Stimulated activated memory B cell treated with anti-CD40 and anti-IgM and Interleukin-4, amounts not matched to agents 10 μg/mL and 1 μg/mL and 100 μg/mL, for 72 hours (primary cell): ENCODE measurements at regions not wholly inside any gene's neighbourhood (a gene's known extent, or its start where the extent isn't known, plus 50 kb on each side); places are given as distances from the start of the nearest gene placed in this dataset.

Source experiments
- ATAC-seq: fragments of 150-1000 bp; cut with Tn5 transposase; 2 replicates; pipeline ENCODE4 v1.10.0; 2021
- H3K27ac Mint-ChIP-seq: one replicate; pipeline ENCODE4 v1.8.0; 2022; ENCODE audit warnings: mild to moderate bottlenecking, mixed read lengths
- H3K27me3 Mint-ChIP-seq: one replicate; pipeline ENCODE4 v1.8.0; 2022; ENCODE audit warnings: mixed read lengths
- H3K36me3 Mint-ChIP-seq: one replicate; pipeline ENCODE4 v1.8.0; 2022; ENCODE audit warnings: mixed read lengths
- H3K4me1 Mint-ChIP-seq: one replicate; pipeline ENCODE4 v1.8.0; 2022; ENCODE audit warnings: mixed read lengths
- H3K4me3 Mint-ChIP-seq: one replicate; pipeline ENCODE4 v1.8.0; 2022; ENCODE audit warnings: mild to moderate bottlenecking, moderate library complexity, mixed read lengths
- H3K9me3 Mint-ChIP-seq: one replicate; pipeline ENCODE4 v1.8.0; 2022; ENCODE audit warnings: mixed read lengths

DNA sequence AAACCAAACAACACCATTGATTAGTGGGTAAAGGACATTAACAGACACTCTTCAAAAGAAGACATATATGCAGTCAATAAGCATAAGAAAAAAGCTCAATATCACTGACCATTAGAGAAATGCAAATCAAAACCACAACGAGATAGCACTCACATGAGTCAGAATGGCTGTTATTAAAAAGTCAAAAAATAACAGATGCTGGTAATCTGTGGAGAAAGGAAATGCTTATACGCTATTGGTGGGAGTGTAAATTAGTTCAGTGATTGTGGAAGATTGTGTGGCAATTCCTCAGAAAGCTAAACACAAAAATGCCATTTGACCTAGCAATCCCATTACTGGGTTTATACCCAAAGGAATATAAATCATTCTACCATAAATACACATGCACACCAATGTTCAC, 182.6 kb downstream of the TRPC6 start:
- Mint-ChIP-seq H3K9me3 (peaks cover 6% of the 10 kb centered on the region), H3K36me3 (no peaks in the 10 kb centered on the region), H3K27ac (no peak overlapping the region), H3K4me1 (no peaks in the 10 kb centered on the region), H3K4me3 (no peak overlapping the region), H3K27me3 (peaks cover 9% of the 10 kb centered on the region)
- ATAC-seq: no peak

DNA sequence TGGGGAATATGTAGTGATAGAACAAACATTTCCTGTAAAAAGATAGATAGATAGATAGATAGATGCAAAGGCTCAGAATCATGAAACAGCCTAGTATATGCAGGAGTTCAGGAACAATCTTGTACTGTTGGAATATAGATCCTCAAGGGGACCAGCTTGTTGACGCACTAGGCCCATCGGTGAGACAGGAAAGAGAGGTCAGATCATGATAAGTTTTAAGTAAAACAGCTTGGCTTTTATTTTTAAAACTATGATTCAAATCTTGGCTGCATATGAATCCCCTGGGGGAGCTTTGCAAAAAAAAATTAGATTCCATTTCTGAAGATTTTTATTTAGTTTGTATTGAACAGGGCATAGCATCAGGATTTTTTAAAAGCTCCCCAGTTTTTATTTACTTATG, 185.8 kb downstream of the TRPC6 start:
- Mint-ChIP-seq H3K27ac (no peak overlapping the region), H3K4me3 (no peak overlapping the region), H3K27me3 (peaks cover 9% of the 10 kb centered on the region), H3K36me3 (no peaks in the 10 kb centered on the region), H3K4me1 (no peaks in the 10 kb centered on the region), H3K9me3 (peaks cover 6% of the 10 kb centered on the region)
- no peak for ATAC-seq

DNA sequence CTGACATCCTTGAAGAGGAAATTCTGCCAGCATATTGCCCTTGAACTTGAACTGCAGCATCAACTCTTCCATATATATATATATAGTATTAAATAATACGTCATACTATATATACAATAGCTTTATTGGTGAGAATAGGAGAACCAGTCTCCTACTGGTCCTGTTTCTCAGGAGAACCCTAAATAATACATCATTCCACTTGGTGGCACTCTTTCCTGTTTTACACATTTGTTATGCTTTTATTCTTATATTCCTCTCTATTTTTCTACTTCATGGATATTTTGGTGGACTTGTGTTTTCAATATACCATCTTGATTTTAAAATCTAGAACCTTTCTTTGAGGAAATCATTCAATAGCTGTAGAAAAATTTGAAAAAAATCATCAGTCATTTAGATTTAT, 193.3 kb downstream of the TRPC6 start:
- no peak for ATAC-seq
- Mint-ChIP-seq H3K4me1 (no peaks in the 10 kb centered on the region), H3K9me3 (no peaks in the 10 kb centered on the region), H3K27me3 (no peaks in the 10 kb centered on the region), H3K27ac (no peak overlapping the region), H3K4me3 (no peak overlapping the region), H3K36me3 (no peaks in the 10 kb centered on the region)

DNA sequence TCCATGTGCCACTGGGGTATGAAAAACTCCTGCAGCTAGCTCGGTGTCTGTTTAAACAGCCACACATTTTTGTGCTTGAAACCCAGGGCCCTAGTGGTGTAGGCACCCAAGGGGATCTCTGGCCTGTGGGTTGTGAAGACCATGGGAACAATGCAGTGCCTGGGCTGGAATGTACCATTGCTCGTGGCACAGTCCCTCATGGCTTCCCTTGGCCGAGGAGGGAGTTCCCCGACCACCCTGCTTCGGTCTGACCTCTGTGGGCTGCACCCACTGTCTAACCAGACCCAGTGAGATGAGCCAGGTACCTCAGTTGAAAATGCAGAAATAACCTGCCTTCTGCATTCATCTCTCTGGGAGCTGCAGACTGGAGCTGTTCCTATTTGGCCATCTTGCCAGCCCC, 214.0 kb downstream of the TRPC6 start:
- Mint-ChIP-seq H3K4me3 (no peak overlapping the region), H3K36me3 (no peaks in the 10 kb centered on the region), H3K27ac (no peak overlapping the region), H3K4me1 (no peaks in the 10 kb centered on the region), H3K9me3 (peaks cover 6% of the 10 kb centered on the region), H3K27me3 (no peaks in the 10 kb centered on the region)
- no peak for ATAC-seq

DNA sequence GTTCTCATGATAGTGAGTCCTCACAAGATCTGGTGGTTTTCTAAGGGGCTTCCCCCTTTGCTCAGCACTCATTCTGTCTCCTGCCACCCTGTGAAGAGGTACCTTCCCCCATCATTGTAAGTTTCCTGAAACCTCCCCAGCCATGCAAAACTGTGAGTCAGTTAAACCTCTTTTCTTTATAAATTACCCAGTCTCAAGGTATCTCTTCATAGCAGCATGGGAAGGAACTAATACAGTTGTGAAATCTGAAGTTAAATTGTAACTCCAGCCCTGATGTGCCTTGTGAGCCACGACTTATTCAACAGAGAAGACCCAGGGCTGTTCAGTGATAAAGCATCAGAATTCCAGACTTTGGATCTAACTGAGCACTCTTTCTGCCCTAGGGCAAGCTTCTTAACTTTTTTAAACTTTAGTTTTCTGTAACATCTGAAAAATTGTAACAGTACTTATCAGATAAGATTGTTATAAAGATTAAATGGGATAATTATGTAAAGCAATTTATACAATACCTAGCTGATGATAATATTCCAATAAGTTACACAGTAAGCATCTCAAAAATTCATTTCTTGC, 220.0 kb downstream of the TRPC6 start:
- no peak for ATAC-seq
- H3K4me3 Mint-ChIP-seq: no peak overlapping the region
- H3K9me3 Mint-ChIP-seq: peaks cover 17% of the 10 kb centered on the region
- no peaks in the 10 kb centered on the region for H3K4me1 Mint-ChIP-seq
- H3K27ac Mint-ChIP-seq: no peak overlapping the region
- H3K27me3 Mint-ChIP-seq: no peaks in the 10 kb centered on the region
- H3K36me3 Mint-ChIP-seq: no peaks in the 10 kb centered on the region

DNA sequence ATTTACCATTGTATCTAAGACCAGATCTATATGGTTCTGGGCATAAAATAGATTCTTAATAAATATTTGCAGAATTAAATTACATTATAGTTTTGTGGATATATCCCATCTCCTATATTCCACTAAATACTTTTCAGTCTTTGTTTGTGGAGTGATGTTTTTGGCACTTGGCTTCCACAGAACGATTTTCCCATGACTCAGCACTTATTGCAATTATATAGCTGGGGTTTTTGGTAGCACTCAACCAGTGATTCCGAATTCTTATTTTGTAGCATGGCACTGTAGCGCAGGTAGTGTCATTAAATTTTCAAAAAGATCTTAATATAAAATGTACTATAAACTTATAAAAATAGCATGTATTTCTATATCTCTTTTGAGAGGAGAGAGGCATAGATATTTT, 221.2 kb downstream of the TRPC6 start:
- Mint-ChIP-seq H3K4me1 (no peaks in the 10 kb centered on the region), H3K9me3 (peaks cover 22% of the 10 kb centered on the region), H3K27ac (no peak overlapping the region), H3K36me3 (no peaks in the 10 kb centered on the region), H3K4me3 (no peak overlapping the region), H3K27me3 (no peaks in the 10 kb centered on the region)
- ATAC-seq: no peak

DNA sequence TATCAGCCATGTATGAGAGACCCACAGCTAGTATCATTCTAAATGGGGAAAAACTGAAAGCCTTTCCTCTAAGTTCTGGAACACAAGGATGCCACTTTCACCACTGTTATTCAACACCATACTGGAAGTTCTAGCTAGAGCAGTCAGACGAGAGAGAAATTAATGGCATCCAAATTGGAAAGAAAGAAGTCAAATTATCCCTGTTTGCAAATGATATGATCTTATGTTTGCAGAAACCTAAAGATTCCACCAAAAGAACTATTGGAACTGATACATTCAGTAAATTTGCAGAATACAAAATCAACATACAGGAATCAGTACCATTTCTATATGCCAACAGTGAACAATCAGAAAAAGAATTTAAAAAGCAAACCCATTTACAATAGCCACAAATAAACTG, 226.0 kb downstream of the TRPC6 start:
- Mint-ChIP-seq H3K36me3 (no peaks in the 10 kb centered on the region), H3K27ac (no peak overlapping the region), H3K27me3 (no peaks in the 10 kb centered on the region), H3K4me3 (no peak overlapping the region), H3K4me1 (no peaks in the 10 kb centered on the region), H3K9me3 (peaks cover 16% of the 10 kb centered on the region)
- ATAC-seq: no peak

DNA sequence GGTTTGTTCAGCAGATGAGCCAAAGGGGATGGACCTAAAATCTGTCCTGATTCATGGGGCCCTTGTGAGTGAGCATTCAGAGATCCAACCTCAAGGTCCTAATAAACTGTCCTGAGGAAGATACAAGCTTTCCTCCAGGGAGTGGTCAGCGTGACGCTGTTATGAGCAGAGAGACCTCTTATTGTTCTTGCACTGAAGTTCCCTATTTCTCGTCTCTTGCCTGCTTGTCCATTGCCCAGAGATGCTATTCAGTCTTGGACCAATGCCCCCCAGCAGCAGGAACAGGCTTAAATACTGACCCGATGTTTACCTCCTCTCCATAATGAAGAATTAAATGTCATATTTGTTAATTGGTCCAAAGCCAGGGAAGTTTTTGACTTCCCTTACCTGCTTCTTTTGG, 225.2 kb upstream of the PGR start:
- peaks cover 5% of the 10 kb centered on the region for H3K9me3 Mint-ChIP-seq
- H3K27me3 Mint-ChIP-seq: no peaks in the 10 kb centered on the region
- H3K4me3 Mint-ChIP-seq: no peak overlapping the region
- no peaks in the 10 kb centered on the region for H3K4me1 Mint-ChIP-seq
- no peak for ATAC-seq
- no peak overlapping the region for H3K27ac Mint-ChIP-seq
- H3K36me3 Mint-ChIP-seq: no peaks in the 10 kb centered on the region

DNA sequence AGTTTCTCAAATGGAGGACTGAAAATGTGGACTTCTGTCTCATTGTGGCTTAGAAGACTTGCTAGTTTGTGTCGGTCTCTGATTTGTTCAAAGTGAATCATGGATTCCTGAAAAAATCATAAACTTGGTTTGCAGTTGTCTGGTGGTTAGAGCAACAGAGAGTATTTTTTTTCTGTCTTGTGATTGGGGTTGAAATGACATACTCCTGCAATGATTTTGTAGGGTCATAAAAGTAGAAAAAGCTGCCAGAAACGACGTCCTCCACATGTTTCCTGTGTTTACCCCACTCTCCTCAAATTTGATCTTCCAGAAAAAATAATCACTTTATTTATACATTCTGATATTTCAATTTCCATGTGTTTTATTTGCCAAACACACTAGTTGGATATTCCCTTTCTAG, 219.2 kb upstream of the PGR start:
- H3K4me3 Mint-ChIP-seq: no peak overlapping the region
- H3K27ac Mint-ChIP-seq: no peak overlapping the region
- no peak for ATAC-seq
- H3K4me1 Mint-ChIP-seq: no peaks in the 10 kb centered on the region
- no peaks in the 10 kb centered on the region for H3K36me3 Mint-ChIP-seq
- H3K9me3 Mint-ChIP-seq: no peaks in the 10 kb centered on the region
- H3K27me3 Mint-ChIP-seq: no peaks in the 10 kb centered on the region

DNA sequence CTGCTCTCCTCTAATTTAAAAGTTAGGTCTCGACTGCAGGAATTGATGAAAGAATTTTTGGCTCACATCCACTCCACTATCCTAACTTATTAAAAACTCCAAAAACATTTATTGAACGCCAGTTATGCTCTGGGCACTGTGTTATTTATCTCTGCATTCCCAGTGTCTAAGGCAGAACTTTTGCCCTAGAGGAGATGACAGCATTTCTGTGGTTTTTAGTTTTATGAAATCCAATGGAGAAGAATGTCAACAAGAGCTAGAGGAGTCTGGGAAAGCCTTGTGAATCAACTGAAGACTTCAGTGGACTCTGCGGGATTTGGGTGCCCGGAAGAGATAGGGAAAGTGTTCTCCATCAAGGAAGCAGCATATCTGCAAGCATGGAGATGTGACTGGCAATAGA, 217.0 kb upstream of the PGR start:
- no peak overlapping the region for H3K4me3 Mint-ChIP-seq
- H3K9me3 Mint-ChIP-seq: no peaks in the 10 kb centered on the region
- H3K36me3 Mint-ChIP-seq: no peaks in the 10 kb centered on the region
- no peak overlapping the region for H3K27ac Mint-ChIP-seq
- no peaks in the 10 kb centered on the region for H3K27me3 Mint-ChIP-seq
- no peaks in the 10 kb centered on the region for H3K4me1 Mint-ChIP-seq
- no peak for ATAC-seq

DNA sequence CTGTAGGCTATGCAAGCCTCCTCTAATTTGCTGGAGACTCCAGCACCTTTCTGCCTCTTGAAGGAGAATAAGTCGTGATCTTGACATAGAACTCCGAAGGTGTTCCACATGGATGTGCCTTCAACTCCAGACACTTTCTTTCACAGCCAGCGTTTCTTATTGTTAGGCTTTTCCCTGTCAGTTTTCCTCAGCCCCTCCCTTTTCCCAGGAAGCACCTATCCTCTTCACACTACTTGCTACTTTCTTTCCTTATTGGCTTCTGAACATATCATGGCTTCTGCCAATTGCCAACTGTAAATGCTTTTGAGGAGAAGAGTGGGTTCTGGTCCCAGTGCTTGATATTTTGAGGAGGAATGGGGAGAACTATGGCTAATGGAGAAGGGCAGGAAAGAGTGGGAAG, 216.3 kb upstream of the PGR start:
- H3K36me3 Mint-ChIP-seq: no peaks in the 10 kb centered on the region
- no peak for ATAC-seq
- H3K4me3 Mint-ChIP-seq: no peak overlapping the region
- H3K4me1 Mint-ChIP-seq: no peaks in the 10 kb centered on the region
- no peak overlapping the region for H3K27ac Mint-ChIP-seq
- no peaks in the 10 kb centered on the region for H3K9me3 Mint-ChIP-seq
- no peaks in the 10 kb centered on the region for H3K27me3 Mint-ChIP-seq

DNA sequence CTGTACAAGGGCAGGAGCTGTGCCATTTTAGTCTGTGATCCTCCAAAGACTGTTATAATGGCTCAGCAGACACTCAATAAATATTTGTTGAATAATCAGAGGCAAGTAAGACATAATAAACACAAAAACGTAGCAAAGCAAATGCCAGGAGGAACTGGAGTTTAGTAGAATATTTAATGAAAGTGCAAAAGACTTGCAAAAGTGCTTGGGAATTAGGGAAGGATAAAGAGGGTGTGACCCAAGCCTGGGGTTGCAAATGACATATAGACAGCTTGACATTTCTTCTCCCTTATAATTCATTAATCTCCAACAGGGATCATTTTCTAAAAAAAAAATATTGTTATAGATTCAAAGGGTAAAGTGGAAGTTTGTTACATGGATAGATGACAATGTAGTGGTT, 212.7 kb upstream of the PGR start:
- Mint-ChIP-seq H3K9me3 (no peaks in the 10 kb centered on the region), H3K27me3 (no peaks in the 10 kb centered on the region), H3K36me3 (no peaks in the 10 kb centered on the region), H3K4me3 (no peak overlapping the region), H3K27ac (no peak overlapping the region), H3K4me1 (no peaks in the 10 kb centered on the region)
- ATAC-seq: no peak

DNA sequence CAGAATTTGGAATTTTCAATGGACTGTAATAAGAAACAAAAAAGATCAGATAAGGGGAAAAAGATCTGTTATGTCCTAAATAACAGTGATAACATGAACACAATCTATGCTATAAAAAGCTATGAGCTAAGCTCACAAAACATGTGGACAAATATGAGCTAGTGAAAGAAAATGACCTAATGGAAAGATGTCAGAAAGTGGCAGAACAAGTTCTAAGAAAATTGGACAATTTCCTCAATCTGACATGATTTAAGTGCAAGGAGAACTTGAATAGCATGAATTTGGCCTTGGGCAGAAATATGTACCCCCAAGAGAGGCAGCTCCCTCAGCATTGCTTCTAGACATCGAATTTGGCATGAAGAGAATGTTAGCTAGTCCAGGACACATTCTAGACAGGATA, 212.0 kb upstream of the PGR start:
- ATAC-seq: no peak
- Mint-ChIP-seq H3K4me1 (no peaks in the 10 kb centered on the region), H3K27ac (no peak overlapping the region), H3K36me3 (no peaks in the 10 kb centered on the region), H3K27me3 (no peaks in the 10 kb centered on the region), H3K4me3 (no peak overlapping the region), H3K9me3 (no peaks in the 10 kb centered on the region)

DNA sequence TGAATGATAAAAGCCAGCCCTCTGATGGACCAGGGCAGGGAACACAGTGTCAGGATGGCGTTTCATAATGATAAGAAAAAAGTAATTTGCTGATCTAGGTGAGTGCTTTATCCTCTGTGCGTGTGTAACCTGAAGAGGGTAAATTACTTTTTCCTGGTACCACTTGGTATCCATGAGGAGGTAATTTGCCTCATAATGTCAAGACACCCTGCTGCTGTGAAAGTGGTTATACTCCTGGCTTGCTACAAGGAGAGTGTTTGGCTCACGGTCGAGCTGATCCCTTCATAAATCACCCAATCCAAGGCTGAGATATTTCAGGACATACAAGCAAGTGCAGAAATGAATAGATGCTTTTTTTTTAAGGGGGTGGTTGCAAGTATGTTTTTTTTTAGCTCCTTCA, 207.2 kb upstream of the PGR start:
- H3K27me3 Mint-ChIP-seq: no peaks in the 10 kb centered on the region
- H3K4me3 Mint-ChIP-seq: no peak overlapping the region
- H3K9me3 Mint-ChIP-seq: no peaks in the 10 kb centered on the region
- no peak overlapping the region for H3K27ac Mint-ChIP-seq
- no peaks in the 10 kb centered on the region for H3K4me1 Mint-ChIP-seq
- ATAC-seq: no peak
- no peaks in the 10 kb centered on the region for H3K36me3 Mint-ChIP-seq

DNA sequence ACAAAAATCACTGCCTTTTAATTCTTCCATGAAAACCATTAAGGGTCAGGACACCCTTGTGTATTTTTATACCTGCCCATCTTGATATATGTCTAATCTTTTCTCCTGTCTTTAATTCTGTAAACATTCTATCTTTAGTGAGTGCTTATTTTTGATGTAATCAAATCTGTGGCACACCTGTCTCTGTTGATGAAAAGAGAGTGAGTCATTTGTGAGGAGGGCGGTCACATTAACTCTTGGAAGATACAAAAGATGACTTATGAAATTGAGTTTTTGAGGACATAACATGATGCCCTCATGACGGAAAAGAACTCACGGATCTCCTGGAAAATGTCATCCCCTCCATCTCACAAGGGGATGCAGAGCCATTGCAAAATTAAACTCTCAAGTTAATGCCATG, 206.5 kb upstream of the PGR start:
- H3K27ac Mint-ChIP-seq: no peak overlapping the region
- H3K4me1 Mint-ChIP-seq: no peaks in the 10 kb centered on the region
- H3K36me3 Mint-ChIP-seq: no peaks in the 10 kb centered on the region
- H3K4me3 Mint-ChIP-seq: no peak overlapping the region
- H3K9me3 Mint-ChIP-seq: peaks cover 5% of the 10 kb centered on the region
- no peaks in the 10 kb centered on the region for H3K27me3 Mint-ChIP-seq
- no peak for ATAC-seq

DNA sequence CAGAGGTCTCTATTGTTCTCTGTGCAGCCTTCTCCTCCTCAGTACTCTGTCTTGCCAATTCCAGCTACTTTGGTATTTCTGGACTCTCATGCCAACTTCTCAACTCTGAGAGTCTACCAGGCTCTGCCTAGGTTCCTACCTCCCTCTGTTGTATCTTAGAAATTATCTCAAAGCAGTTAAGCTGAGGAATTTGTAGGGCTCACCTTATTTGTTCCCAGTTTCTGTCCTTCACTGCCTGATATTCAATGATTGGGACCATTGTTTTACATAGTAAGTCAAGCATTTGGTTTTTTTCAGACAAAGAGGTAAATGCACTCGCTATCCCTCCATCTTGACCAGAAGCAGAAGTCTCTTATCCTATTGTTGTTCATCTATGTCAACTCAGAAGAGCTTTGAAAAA, 205.0 kb upstream of the PGR start:
- H3K9me3 Mint-ChIP-seq: peaks cover 5% of the 10 kb centered on the region
- H3K4me1 Mint-ChIP-seq: no peaks in the 10 kb centered on the region
- H3K27ac Mint-ChIP-seq: no peak overlapping the region
- ATAC-seq: no peak
- H3K27me3 Mint-ChIP-seq: no peaks in the 10 kb centered on the region
- no peaks in the 10 kb centered on the region for H3K36me3 Mint-ChIP-seq
- no peak overlapping the region for H3K4me3 Mint-ChIP-seq

DNA sequence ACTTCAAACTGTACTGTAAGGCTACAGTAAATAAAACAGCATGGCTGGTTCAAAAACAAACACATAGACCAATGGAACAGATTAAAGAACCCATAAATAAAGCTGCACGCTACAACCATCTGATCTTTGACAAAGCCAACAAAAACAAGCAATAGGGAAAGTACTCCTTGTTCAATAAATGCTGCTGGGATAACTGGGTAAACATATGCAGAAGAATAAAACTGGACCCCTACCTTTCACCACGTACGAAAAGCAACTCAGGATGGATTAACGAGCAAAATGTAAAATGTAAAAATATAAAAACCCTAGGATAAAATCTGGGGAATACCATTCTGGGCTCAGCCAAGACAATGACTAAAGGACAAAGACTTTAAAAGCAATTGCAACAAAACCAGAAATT, 201.8 kb upstream of the PGR start:
- no peak for ATAC-seq

More for the DNA sequence above, 201.8 kb upstream of the PGR start:
- Mint-ChIP-seq H3K9me3 (peaks cover 5% of the 10 kb centered on the region), H3K4me1 (no peaks in the 10 kb centered on the region), H3K36me3 (no peaks in the 10 kb centered on the region), H3K27me3 (no peaks in the 10 kb centered on the region), H3K27ac (no peak overlapping the region), H3K4me3 (no peak overlapping the region)
